ENCODE measurements at regions not wholly inside any gene's neighbourhood (a gene's known extent, or its start where the extent isn't known, plus 50 kb on each side); places are given as distances from the start of the nearest gene placed in this dataset.

DNA sequence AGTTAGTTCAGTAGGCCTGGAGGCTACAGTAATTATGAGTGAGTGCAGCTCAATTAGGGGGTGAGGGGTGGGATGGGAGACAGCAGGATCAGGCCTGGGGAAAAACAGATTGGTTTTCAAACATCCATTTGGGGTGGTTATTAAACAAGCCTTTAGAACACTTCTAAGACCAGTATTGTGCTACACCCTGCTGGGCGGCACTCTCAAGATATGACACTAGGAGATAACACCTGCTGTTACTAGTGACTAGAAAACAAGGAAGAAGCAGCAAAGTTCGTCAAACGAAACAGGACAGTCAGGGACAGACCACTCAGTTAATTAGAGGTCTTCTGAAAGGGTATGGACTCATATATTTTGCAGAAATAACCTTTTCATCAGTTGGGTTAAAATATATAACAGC is 353.6 kb downstream of the PTEN start:
- Histone ChIP-seq H3K9me3 (ENCODE audit: control insufficient read depth, low read depth, low read length) (no peaks in the 10 kb centered on the region), H3K4me2 (ENCODE audit: control insufficient read depth, extremely low read depth, insufficient read depth, low read depth, low read length) (no peak overlapping the region), H3K27ac (ENCODE audit: control insufficient read depth, insufficient read depth, low read length) (no peak overlapping the region), H3K79me2 (ENCODE audit: control insufficient read depth, insufficient read depth, low read length) (no peaks in the 10 kb centered on the region), H3K36me3 (ENCODE audit: control insufficient read depth in 2 of 2, extremely low read depth in 1 of 2, insufficient read depth in 2 of 2, low read length in 2 of 2) (no peaks in the 10 kb centered on the region), H3K27me3 (ENCODE audit: control insufficient read depth, extremely low read depth, insufficient read depth, low read length) (no peaks in the 10 kb centered on the region), H3K4me3 (ENCODE audit: control insufficient read depth in 2 of 3, extremely low read depth in 1 of 3, insufficient read depth in 2 of 3, low read depth in 1 of 3, low read length in 3 of 3) (no peak overlapping the region), H4K20me1 (ENCODE audit: control insufficient read depth, extremely low read depth, insufficient read depth, low read length) (no peaks in the 10 kb centered on the region), H3K9me1 (ENCODE audit: control insufficient read depth, extremely low read depth, insufficient read depth, low read length) (no peaks in the 10 kb centered on the region), H3K4me1 (ENCODE audit: control insufficient read depth, extremely low read depth, insufficient read depth, low read length) (no peaks in the 10 kb centered on the region), H2AFZ (ENCODE audit: control insufficient read depth, low read length) (no peak overlapping the region), H3K9ac (ENCODE audit: control insufficient read depth, extremely low read depth, insufficient read depth, low read length) (no peak overlapping the region)
- no peak for DNase-seq (ENCODE audit: low read depth, low spot score)
- no peak for FAIRE-seq
- TF ChIP-seq, protein P1, sequence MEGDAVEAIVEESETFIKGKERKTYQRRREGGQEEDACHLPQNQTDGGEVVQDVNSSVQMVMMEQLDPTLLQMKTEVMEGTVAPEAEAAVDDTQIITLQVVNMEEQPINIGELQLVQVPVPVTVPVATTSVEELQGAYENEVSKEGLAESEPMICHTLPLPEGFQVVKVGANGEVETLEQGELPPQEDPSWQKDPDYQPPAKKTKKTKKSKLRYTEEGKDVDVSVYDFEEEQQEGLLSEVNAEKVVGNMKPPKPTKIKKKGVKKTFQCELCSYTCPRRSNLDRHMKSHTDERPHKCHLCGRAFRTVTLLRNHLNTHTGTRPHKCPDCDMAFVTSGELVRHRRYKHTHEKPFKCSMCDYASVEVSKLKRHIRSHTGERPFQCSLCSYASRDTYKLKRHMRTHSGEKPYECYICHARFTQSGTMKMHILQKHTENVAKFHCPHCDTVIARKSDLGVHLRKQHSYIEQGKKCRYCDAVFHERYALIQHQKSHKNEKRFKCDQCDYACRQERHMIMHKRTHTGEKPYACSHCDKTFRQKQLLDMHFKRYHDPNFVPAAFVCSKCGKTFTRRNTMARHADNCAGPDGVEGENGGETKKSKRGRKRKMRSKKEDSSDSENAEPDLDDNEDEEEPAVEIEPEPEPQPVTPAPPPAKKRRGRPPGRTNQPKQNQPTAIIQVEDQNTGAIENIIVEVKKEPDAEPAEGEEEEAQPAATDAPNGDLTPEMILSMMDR (optimal IDR thresholded peaks at IDR 0.05 in 1 of 3, IDR thresholded peaks at IDR 0.05 in 1 of 3, conservative IDR thresholded peaks at IDR 0.05 in 1 of 3; ENCODE audit: extremely low read depth in 1 of 3, insufficient read depth in 2 of 3, low read length in 3 of 3): no peak
- TF ChIP-seq EZH2 (IDR thresholded peaks at IDR 0.05; ENCODE audit: low read length): no peak
- dilution Hi-C loops (cut with MboI; ENCODE audit: extremely low pct_ligation_motif_present, low sequenced_read_pairs): no loop called here

DNA sequence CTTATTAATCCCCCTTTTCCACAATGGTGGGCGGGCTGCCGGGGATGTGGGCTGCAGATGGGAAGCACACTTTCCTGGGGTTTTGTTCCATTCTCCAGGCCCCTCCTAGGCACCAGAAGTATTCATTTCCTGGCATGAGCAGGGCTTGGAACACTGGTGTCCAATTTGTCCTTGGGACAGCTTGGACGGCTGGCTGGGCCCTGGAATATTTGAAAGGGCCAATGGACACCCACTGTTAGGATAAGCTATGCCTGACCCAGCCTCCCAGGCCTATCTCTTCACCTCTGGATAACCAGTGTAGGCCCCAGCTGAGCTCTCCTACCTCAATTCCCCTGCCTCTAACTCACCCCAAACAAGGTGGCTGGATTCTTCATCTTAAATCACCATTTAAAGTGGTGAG is 354.9 kb downstream of the PTEN start:
- no peaks in the 10 kb centered on the region for H4K20me1 ChIP-seq (ENCODE audit: control insufficient read depth, extremely low read depth, insufficient read depth, low read length)
- H3K4me1 ChIP-seq (ENCODE audit: control insufficient read depth, extremely low read depth, insufficient read depth, low read length): no peaks in the 10 kb centered on the region
- no peak for DNase-seq (ENCODE audit: low read depth, low spot score)
- no peak overlapping the region for H3K27ac ChIP-seq (ENCODE audit: control insufficient read depth, insufficient read depth, low read length)
- no peaks in the 10 kb centered on the region for H3K9me1 ChIP-seq (ENCODE audit: control insufficient read depth, extremely low read depth, insufficient read depth, low read length)
- dilution Hi-C loops (cut with MboI; ENCODE audit: extremely low pct_ligation_motif_present, low sequenced_read_pairs): no loop called here
- H3K27me3 ChIP-seq (ENCODE audit: control insufficient read depth, extremely low read depth, insufficient read depth, low read length): no peaks in the 10 kb centered on the region
- no peak overlapping the region for H3K9ac ChIP-seq (ENCODE audit: control insufficient read depth, extremely low read depth, insufficient read depth, low read length)
- no peak overlapping the region for H2AFZ ChIP-seq (ENCODE audit: control insufficient read depth, low read length)
- no peaks in the 10 kb centered on the region for H3K9me3 ChIP-seq (ENCODE audit: control insufficient read depth, low read depth, low read length)
- no peaks in the 10 kb centered on the region for H3K79me2 ChIP-seq (ENCODE audit: control insufficient read depth, insufficient read depth, low read length)
- H3K4me3 ChIP-seq (ENCODE audit: control insufficient read depth in 2 of 3, extremely low read depth in 1 of 3, insufficient read depth in 2 of 3, low read depth in 1 of 3, low read length in 3 of 3): no peak overlapping the region
- H3K4me2 ChIP-seq (ENCODE audit: control insufficient read depth, extremely low read depth, insufficient read depth, low read depth, low read length): no peak overlapping the region
- TF ChIP-seq, protein P1 (optimal IDR thresholded peaks at IDR 0.05 in 1 of 3, IDR thresholded peaks at IDR 0.05 in 1 of 3, conservative IDR thresholded peaks at IDR 0.05 in 1 of 3; ENCODE audit: extremely low read depth in 1 of 3, insufficient read depth in 2 of 3, low read length in 3 of 3): no peak
- no peak for TF ChIP-seq EZH2 (IDR thresholded peaks at IDR 0.05; ENCODE audit: low read length)
- FAIRE-seq: no peak
- no peaks in the 10 kb centered on the region for H3K36me3 ChIP-seq (ENCODE audit: control insufficient read depth in 2 of 2, extremely low read depth in 1 of 2, insufficient read depth in 2 of 2, low read length in 2 of 2)
